HepG2 (cell line): ENCODE measurements at regions not wholly inside any gene's neighbourhood (a gene's known extent, or its start where the extent isn't known, plus 50 kb on each side); places are given as distances from the start of the nearest gene placed in this dataset.
A peak's percentile ranks its signal among the peaks of the same experiment; 100 is the strongest.

ENCODE experiments used
- EEA1 ChIP-seq: sonication (generic); formaldehyde crosslinking; IDR thresholded peaks from 2 replicates; pipeline ENCODE4 v1.5.1; 2020; ENCODE audit warnings: mild to moderate bottlenecking, missing genetic modification reagents, borderline replicate concordance
- ETV5 ChIP-seq: IDR thresholded peaks from 2 replicates; pipeline ENCODE4 v1.6.1; 2018; ENCODE audit warnings: missing biosample characterization, missing genetic modification reagents, inconsistent platforms, borderline replicate concordance
- FOXC1 ChIP-seq: sonication (generic); formaldehyde crosslinking; IDR thresholded peaks from 2 replicates; pipeline ENCODE4 v1.8.0; 2022; ENCODE audit warnings: mild to moderate bottlenecking, missing genetic modification reagents, borderline replicate concordance
- GATAD2A ChIP-seq: IDR thresholded peaks from 2 replicates; pipeline ENCODE4 v1.6.1; 2016
- HHEX ChIP-seq: IDR thresholded peaks from 2 replicates; pipeline ENCODE4 v1.6.1; 2016; ENCODE audit warnings: control low read depth
- HNF4G ChIP-seq, 2 experiments: sonication (generic) in 1 of 2; formaldehyde crosslinking in 1 of 2; IDR thresholded peaks; 2 replicates each; pipeline versions ENCODE4 v1.4.0 to v1.6.1; 2011 to 2020; ENCODE audit warnings: borderline replicate concordance in 2 of 2, low read depth in 2 of 2, mild to moderate bottlenecking in 2 of 2, low read length in 1 of 2, missing genetic modification reagents in 1 of 2, moderate library complexity in 1 of 2
- KDM1A ChIP-seq: IDR thresholded peaks from 2 replicates; pipeline ENCODE4 v1.6.1; 2016; ENCODE audit warnings: missing compliant biosample characterization
- KDM5A ChIP-seq: fragments of 200-600 bp; sonication (generic); IDR thresholded peaks from 2 replicates; pipeline ENCODE4 v1.7.0; 2018; ENCODE audit warnings: antibody characterized with exemption, mild to moderate bottlenecking, low read length, borderline replicate concordance
- MAFK ChIP-seq, 2 experiments: IDR thresholded peaks in 1 of 2; conservative IDR thresholded peaks in 1 of 2; 2 replicates each; pipeline ENCODE4 v1.6.1; 2011; ENCODE audit warnings: improper control_type of control experiment in 2 of 2, low read length in 2 of 2
- MTERF4 ChIP-seq: sonication (generic); formaldehyde crosslinking; IDR thresholded peaks from 2 replicates; pipeline ENCODE4 v1.8.0; 2023; ENCODE audit warnings: mild to moderate bottlenecking, missing genetic modification reagents
- NONO ChIP-seq, 2 experiments: fragments of 450-650 bp in 1 of 2; sonication (generic) in 1 of 2; formaldehyde crosslinking in 1 of 2; IDR thresholded peaks in 1 of 2; conservative IDR thresholded peaks in 1 of 2; 2 replicates each; pipeline versions ENCODE4 v1.6.1 to v1.8.0; 2017 to 2022; ENCODE audit warnings: mild to moderate bottlenecking in 1 of 2, missing genetic modification reagents in 1 of 2, moderate library complexity in 1 of 2
- PRPF4 ChIP-seq: fragments of 200-400 bp; formaldehyde crosslinking; IDR thresholded peaks from 2 replicates; pipeline ENCODE4 v1.6.1; 2016; ENCODE audit warnings: low read length, low read depth; ENCODE audit not compliant: poor library complexity, severe bottlenecking
- RAD51 ChIP-seq: fragments of 450-650 bp; IDR thresholded peaks from 2 replicates; pipeline ENCODE4 v1.6.1; 2016; ENCODE audit warnings: borderline replicate concordance
- RARG ChIP-seq: sonication (generic); formaldehyde crosslinking; IDR thresholded peaks from 2 replicates; pipeline ENCODE4 v1.4.0; 2020; ENCODE audit warnings: low read depth, mild to moderate bottlenecking, missing genetic modification reagents
- RELA ChIP-seq: sonication (generic); formaldehyde crosslinking; IDR thresholded peaks from 2 replicates; pipeline ENCODE4 v1.4.0; 2020; ENCODE audit warnings: missing genetic modification reagents
- RFX1 ChIP-seq: fragments of 450-650 bp; IDR thresholded peaks from 2 replicates; pipeline ENCODE4 v1.6.1; 2017
- RFX3 ChIP-seq: IDR thresholded peaks from 2 replicates; pipeline ENCODE4 v1.6.1; 2016; ENCODE audit warnings: missing biosample characterization, missing genetic modification reagents
- SSRP1 ChIP-seq: IDR thresholded peaks from 2 replicates; pipeline ENCODE4 v1.6.1; 2016; ENCODE audit warnings: control low read depth
- YEATS4 ChIP-seq: sonication (generic); formaldehyde crosslinking; IDR thresholded peaks from 2 replicates; pipeline ENCODE4 v1.4.0; 2020; ENCODE audit warnings: missing genetic modification reagents, borderline replicate concordance
- ZBTB20 ChIP-seq: sonication (generic); formaldehyde crosslinking; IDR thresholded peaks from 2 replicates; pipeline ENCODE4 v1.8.1; 2023; ENCODE audit warnings: missing genetic modification reagents, low read depth, mild to moderate bottlenecking, borderline replicate concordance
- ZFY ChIP-seq: sonication (generic); formaldehyde crosslinking; IDR thresholded peaks from 2 replicates; pipeline ENCODE4 v1.4.0; 2020; ENCODE audit warnings: missing genetic modification reagents
- ZGPAT ChIP-seq: IDR thresholded peaks from 2 replicates; pipeline ENCODE4 v1.6.1; 2016; ENCODE audit warnings: mild to moderate bottlenecking
- ZNF10 ChIP-seq: sonication (generic); formaldehyde crosslinking; IDR thresholded peaks from 2 replicates; pipeline ENCODE4 v1.4.0; 2020; ENCODE audit warnings: mild to moderate bottlenecking, low read depth, missing genetic modification reagents, borderline replicate concordance
- ZNF253 ChIP-seq: sonication (generic); formaldehyde crosslinking; IDR thresholded peaks from 2 replicates; pipeline ENCODE4 v1.8.0; 2022; ENCODE audit warnings: mild to moderate bottlenecking, missing genetic modification reagents, borderline replicate concordance
- ZNF512 ChIP-seq: sonication (generic); formaldehyde crosslinking; IDR thresholded peaks from 2 replicates; pipeline ENCODE4 v1.4.0; 2020; ENCODE audit warnings: mild to moderate bottlenecking, missing genetic modification reagents
- ZNF563 ChIP-seq: sonication (generic); formaldehyde crosslinking; IDR thresholded peaks from 2 replicates; pipeline ENCODE4 v1.8.0; 2022; ENCODE audit warnings: mild to moderate bottlenecking, moderate library complexity, missing genetic modification reagents
- ZNF576 ChIP-seq: sonication (generic); formaldehyde crosslinking; IDR thresholded peaks from 2 replicates; pipeline ENCODE4 v1.4.0; 2020; ENCODE audit warnings: mild to moderate bottlenecking, missing genetic modification reagents
- ZNF598 ChIP-seq: sonication (generic); formaldehyde crosslinking; IDR thresholded peaks from 2 replicates; pipeline ENCODE4 v1.5.1; 2020; ENCODE audit warnings: mild to moderate bottlenecking, missing genetic modification reagents, borderline replicate concordance
- ZNF83 ChIP-seq: sonication (generic); formaldehyde crosslinking; IDR thresholded peaks from 2 replicates; pipeline ENCODE4 v1.4.0; 2020; ENCODE audit warnings: missing genetic modification reagents, mild to moderate bottlenecking, borderline replicate concordance

- no peak for TF ChIP-seq ZNF512 (CRISPR knock-in tag)
- TF ChIP-seq GATAD2A = peak; percentile 70
- no peak for TF ChIP-seq RAD51
- no peak for TF ChIP-seq NONO (IDR thresholded peaks at IDR 0.05)
- no peak for TF ChIP-seq NONO (CRISPR knock-in tag; conservative IDR thresholded peaks at IDR 0.05)
- TF ChIP-seq ZNF598 = no peak
- TF ChIP-seq FOXC1 (CRISPR knock-in tag) = no peak
- no peak for TF ChIP-seq ZNF10
- no peak for TF ChIP-seq ETV5
- no peak for TF ChIP-seq HNF4G (IDR thresholded peaks at IDR 0.05; ENCODE audit: borderline replicate concordance, low read depth, low read length)
- TF ChIP-seq HNF4G (CRISPR knock-in tag; IDR thresholded peaks at IDR 0.05; ENCODE audit: borderline replicate concordance, low read depth) = no peak
- no peak for TF ChIP-seq ZNF576 (CRISPR knock-in tag)
- peak; percentile 66; the same call in 1 of the 2 replicates for TF ChIP-seq ZGPAT
- TF ChIP-seq ZNF83 = no peak
- no peak for TF ChIP-seq RFX3 (CRISPR knock-in tag)
- TF ChIP-seq PRPF4 = no peak
- TF ChIP-seq RFX1 = no peak
- TF ChIP-seq ZNF253 = no peak
- no peak for TF ChIP-seq MAFK (conservative IDR thresholded peaks at IDR 0.05 in 1 of 2, IDR thresholded peaks at IDR 0.05 in 1 of 2; ENCODE audit: low read length in 2 of 2)
- TF ChIP-seq KDM5A = no peak
- TF ChIP-seq RELA (CRISPR knock-in tag) = no peak
- TF ChIP-seq YEATS4 (CRISPR knock-in tag) = no peak
- TF ChIP-seq ZNF563 (CRISPR knock-in tag) = no peak
- no peak for TF ChIP-seq ZFY
- no peak for TF ChIP-seq RARG (CRISPR knock-in tag)
- peak; percentile 88 for TF ChIP-seq HHEX (CRISPR knock-in tag)
- no peak for TF ChIP-seq MTERF4 (CRISPR knock-in tag)
- no peak for TF ChIP-seq ZBTB20 (CRISPR knock-in tag)
- no peak for TF ChIP-seq EEA1 (CRISPR knock-in tag)
- TF ChIP-seq KDM1A (CRISPR knock-in tag) = no peak
- TF ChIP-seq SSRP1 (CRISPR knock-in tag) = no peak
Measured at GRCh38 chr7:54864663-54865062, 105.7 kb upstream of the SEC61G start (continued).
